Dermis blood vessel endothelial cell (primary cell): ENCODE measurements at regions not wholly inside any gene's neighbourhood (a gene's known extent, or its start where the extent isn't known, plus 50 kb on each side); places are given as distances from the start of the nearest gene placed in this dataset.
"Not testable (repeated sequence)": the region's sequence is repeated elsewhere in the genome, so short reads cannot be mapped to it uniquely, and the experiment has no call there.

Source experiments
- DNase-seq: peaks from one replicate; pipeline ENCODE4 v3.0.0; 2010

DNA sequence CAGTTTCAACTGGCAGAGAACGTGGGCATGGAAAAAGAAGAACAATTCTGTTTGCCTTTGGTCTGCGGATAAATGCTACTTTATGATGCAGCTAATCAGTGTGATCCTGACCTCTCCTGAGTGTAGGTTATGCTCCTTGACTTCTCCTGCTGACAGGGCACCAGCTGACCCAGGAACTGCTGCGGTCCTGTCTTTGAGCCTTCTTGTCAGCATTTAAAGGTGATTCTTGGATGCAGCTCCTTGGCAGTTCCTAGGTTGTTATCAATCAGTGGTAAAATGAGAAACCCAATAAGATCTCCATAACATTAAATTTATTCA, 150.3 kb upstream of the FGF10 start:
- no peak for DNase-seq

GRCh38 chr5:44538797-44539601, 149.8 kb upstream of the FGF10 start:
- no peak for DNase-seq

GRCh38 chr5:44536650-44537260, 147.5 kb upstream of the FGF10 start:
- DNase-seq: peak; percentile 43

DNA sequence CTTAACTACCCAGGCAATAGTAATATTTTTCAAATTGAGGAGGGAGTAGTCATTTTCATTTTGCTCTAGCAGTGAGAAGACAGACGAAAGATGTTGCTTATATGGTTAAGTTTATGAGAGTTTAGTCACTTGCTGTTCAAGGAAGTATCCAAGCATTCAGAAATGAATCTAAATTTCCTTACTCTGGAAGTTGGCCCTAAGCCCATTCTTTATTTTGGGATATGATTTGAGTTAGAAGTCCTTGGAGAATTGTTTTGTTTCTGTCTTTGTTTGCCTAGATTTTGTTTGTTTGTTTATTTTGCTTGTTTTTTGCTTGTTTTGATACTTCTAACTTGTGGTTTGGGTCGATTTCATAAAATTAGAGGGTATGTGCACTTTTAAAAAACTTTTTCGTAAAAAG, 146.4 kb upstream of the FGF10 start:
- DNase-seq: no peak

DNA sequence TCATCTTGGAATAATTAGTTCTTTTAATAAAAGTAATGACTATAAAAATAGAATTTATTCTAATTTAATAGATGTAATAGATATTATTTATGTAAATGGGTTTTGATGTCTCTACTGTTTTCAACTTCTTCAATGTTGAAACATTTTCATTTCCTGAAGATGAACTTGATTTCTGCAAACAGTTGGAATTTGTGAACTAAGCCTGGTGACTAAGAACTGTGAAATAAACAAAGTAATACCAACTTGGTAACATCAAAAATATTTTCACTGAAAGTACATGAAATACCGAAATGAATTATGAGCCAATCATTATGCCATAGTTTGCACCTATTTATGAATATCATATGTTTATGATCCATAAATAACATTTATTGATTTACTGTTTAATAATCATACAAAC, 143.8 kb upstream of the FGF10 start:
- DNase-seq: no peak

- not testable (repeated sequence) for DNase-seq
These were observed 142.5 kb upstream of the FGF10 start for GRCh38 chr5:44531756-44532155.

GRCh38 chr5:44530783-44531182, 141.6 kb upstream of the FGF10 start:
- not testable (repeated sequence) for DNase-seq

DNA sequence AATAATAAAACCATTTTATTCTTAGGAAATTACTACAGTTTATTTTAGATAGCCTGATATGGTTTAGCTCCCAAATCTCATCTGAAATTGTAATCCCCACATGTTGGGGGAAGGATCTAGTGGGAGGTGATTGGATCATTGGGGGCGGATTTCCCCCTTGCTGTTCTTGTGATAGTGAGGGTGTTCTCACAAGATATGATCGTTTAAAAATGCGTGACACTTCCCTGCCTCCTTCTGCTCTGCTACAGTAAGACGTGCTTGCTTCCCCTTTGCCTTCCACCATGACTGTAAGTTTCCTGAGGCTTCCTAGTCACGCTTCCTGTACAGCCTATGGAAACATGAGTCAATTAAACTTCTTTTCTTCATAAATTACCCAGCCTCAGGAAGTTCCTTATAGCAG, 122.4 kb upstream of the FGF10 start:
- DNase-seq: no peak

DNA sequence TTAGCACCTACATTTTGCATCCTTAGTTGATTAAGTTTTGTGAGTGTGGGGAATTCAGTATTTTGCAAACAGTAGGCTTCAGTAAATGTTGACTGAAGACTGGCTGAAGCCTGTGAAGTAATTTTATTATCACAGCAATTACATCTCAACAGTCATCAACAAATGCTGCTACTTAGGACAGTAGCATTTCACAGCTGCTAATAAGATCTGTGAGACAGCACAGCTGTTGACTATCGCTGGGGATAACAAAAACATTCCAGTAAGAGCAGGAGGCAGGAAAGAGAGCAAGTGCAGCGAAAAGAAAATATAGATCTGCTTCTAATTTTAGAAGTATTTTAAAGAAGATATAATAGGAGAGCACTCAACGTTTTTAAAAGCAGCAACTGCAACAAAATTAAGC, 117.3 kb upstream of the FGF10 start:
- DNase-seq: no peak

- DNase-seq: no peak
These were observed 110.2 kb upstream of the FGF10 start for GRCh38 chr5:44499381-44499780.

GRCh38 chr5:44497606-44498005, 108.4 kb upstream of the FGF10 start:
- no peak for DNase-seq

DNA sequence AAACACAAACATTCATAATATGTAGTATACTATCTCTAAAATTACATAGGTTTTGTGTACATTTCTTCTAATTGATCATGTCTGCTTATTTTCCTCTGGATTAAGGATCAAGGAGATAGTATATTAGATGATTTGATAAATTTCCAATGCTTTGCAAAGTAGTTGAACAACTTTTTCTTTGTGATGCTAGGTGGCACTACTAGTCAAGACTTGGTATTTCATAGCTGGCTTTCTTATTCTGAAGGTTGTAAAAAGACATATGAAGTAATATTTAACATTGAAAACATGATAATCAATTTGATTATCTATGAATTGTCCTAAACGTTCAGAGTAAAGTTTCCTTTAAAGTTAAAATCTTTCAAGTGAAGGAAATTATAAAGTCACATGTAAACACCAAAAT, 106.1 kb upstream of the FGF10 start:
- DNase-seq: no peak

- DNase-seq: no peak
These were observed 100.5 kb upstream of the FGF10 start for GRCh38 chr5:44489759-44490158.

GRCh38 chr5:44486591-44486990, 97.4 kb upstream of the FGF10 start:
- no peak for DNase-seq

GRCh38 chr5:44454002-44454401, 64.8 kb upstream of the FGF10 start:
- no peak for DNase-seq

DNA sequence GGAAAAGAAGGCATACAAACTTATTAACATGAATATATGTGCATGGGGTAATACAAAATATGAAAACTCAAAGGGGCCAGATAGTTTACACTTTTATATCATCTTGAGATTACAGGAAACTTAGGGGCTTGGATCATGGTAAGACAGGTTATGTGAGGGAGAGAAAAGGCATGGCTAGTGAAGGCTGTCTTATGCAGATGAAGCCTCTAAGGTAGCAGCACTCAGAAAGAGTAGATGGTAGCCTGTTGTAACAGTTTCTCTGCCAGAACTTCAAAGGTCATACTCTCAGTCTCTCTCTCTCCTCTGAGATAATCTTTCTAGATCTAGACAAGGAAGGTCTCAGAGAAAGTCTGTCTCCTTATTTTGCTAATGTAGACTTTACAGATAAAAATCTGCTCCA, 57.2 kb upstream of the FGF10 start:
- no peak for DNase-seq

DNA sequence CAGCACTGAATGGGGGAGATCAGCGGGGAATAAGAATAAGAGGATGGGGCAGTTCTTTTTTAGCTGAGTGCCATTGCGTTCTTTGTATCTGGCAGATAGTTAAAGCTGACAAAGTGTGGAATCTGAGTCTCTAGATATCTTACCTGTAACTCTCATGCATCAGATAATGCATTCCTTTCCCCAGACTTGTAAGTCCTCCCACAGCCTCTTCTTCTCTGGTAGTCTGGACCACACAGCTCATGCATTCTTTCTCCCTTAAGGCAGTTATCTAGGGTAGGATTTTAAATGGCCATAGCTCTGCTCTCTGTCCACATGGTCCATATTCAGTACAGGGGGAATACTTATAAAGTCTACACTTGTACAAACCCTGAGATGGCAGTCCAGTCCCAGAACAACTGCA, 54.0 kb upstream of the FGF10 start:
- no peak for DNase-seq

DNA sequence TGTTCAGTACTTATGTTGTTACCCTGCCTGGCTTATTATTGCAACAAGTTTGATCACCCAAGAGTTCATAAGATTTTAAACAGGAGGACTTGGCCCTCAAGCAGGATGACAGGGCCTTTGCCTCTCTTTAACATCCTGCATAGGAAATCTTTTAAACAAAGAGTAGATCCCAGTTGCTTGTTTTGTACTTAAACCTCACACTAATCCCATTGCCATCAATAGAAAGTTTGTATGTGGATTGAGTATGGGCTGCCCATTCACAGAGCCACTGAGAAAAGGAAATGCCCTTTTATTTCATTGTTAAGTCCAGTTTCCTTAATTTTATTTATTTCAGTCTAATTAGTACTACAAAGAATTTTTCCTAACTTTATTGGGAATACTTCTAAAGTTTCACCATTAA, 52.2 kb upstream of the FGF10 start:
- DNase-seq: no peak

- no peak for DNase-seq
These were observed 51.0 kb upstream of the FGF10 start for GRCh38 chr5:44440186-44440585.
